ENCODE measurements at regions not wholly inside any gene's neighbourhood (a gene's known extent, or its start where the extent isn't known, plus 50 kb on each side); places are given as distances from the start of the nearest gene placed in this dataset.

DNA sequence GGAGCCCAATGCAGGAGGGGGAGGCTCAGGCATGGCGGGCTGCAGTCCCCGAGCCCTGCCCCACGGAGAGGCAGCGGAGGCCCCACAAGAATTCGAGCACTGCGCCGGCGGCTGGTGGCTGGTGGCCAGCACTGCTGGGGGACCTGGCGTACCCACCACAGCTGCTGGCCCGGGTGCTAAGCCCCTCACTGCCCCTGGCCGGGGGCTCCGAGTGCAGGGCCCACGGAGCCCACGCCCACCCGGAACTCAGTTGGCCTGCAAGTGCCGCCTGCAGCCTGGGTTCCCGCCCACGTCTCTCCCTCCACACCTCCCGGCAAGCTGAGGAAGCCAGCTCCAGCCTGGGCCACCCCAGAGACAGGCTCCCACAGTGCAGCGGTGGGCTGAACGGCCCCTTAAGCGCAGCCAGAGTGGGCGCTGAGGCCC lies 780.3 kb downstream of the DTWD2 start:
- Mint-ChIP-seq H3K4me3 (no peak overlapping the region), H3K27ac (no peak overlapping the region), H3K9me3 (peaks cover 52% of the 10 kb centered on the region), H3K27me3 (ENCODE audit: low read depth) (peaks cover 3% of the 10 kb centered on the region; the same call in 1 of the 2 replicates), H3K4me1 (peaks cover 18% of the 10 kb centered on the region), H3K36me3 (peaks cover 33% of the 10 kb centered on the region)
- ChIA-PET CTCF (no interaction called here), POLR2A (interaction anchor here (1.1 kb wide), 1 partner anchor 9 kb away, joined by 3 read pairs; no protein-coding TSS in a partner anchor)
- DNase-seq (ENCODE audit: low spot score) (no peak), ATAC-seq (no peak)
- TF ChIP-seq, protein P1, sequence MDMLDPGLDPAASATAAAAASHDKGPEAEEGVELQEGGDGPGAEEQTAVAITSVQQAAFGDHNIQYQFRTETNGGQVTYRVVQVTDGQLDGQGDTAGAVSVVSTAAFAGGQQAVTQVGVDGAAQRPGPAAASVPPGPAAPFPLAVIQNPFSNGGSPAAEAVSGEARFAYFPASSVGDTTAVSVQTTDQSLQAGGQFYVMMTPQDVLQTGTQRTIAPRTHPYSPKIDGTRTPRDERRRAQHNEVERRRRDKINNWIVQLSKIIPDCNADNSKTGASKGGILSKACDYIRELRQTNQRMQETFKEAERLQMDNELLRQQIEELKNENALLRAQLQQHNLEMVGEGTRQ (CRISPR knock-in tag; IDR thresholded peaks at IDR 0.05): no peak
- TF ChIP-seq ZBTB21 (CRISPR knock-in tag; IDR thresholded peaks at IDR 0.05; ENCODE audit: borderline replicate concordance) (no peak), FOXP1 (CRISPR knock-in tag; IDR thresholded peaks at IDR 0.05; ENCODE audit: borderline replicate concordance) (no peak), SOX15 (CRISPR knock-in tag; IDR thresholded peaks at IDR 0.05) (no peak), SMAD4 (CRISPR knock-in tag; IDR thresholded peaks at IDR 0.05) (no peak), CREB1 (CRISPR knock-in tag; IDR thresholded peaks at IDR 0.05) (no peak), EMX1 (CRISPR knock-in tag; IDR thresholded peaks at IDR 0.05) (no peak), IRF2 (CRISPR knock-in tag; IDR thresholded peaks at IDR 0.05; ENCODE audit: borderline replicate concordance, low read depth) (no peak), MXD4 (CRISPR knock-in tag; IDR thresholded peaks at IDR 0.05; ENCODE audit: borderline replicate concordance) (no peak), JAZF1 (CRISPR knock-in tag; IDR thresholded peaks at IDR 0.05) (no peak), KAT7 (CRISPR knock-in tag; IDR thresholded peaks at IDR 0.05; ENCODE audit: borderline replicate concordance) (no peak), IRF1 (CRISPR knock-in tag; IDR thresholded peaks at IDR 0.05) (no peak), ZNF671 (CRISPR knock-in tag; IDR thresholded peaks at IDR 0.05) (no peak)
- TF ChIP-seq, protein P2, sequence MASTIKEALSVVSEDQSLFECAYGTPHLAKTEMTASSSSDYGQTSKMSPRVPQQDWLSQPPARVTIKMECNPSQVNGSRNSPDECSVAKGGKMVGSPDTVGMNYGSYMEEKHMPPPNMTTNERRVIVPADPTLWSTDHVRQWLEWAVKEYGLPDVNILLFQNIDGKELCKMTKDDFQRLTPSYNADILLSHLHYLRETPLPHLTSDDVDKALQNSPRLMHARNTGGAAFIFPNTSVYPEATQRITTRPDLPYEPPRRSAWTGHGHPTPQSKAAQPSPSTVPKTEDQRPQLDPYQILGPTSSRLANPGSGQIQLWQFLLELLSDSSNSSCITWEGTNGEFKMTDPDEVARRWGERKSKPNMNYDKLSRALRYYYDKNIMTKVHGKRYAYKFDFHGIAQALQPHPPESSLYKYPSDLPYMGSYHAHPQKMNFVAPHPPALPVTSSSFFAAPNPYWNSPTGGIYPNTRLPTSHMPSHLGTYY (CRISPR knock-in tag; IDR thresholded peaks at IDR 0.05): no peak
- TF ChIP-seq, protein P3, sequence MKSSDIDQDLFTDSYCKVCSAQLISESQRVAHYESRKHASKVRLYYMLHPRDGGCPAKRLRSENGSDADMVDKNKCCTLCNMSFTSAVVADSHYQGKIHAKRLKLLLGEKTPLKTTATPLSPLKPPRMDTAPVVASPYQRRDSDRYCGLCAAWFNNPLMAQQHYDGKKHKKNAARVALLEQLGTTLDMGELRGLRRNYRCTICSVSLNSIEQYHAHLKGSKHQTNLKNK (CRISPR knock-in tag; IDR thresholded peaks at IDR 0.05): no peak
- TF ChIP-seq, protein P4, sequence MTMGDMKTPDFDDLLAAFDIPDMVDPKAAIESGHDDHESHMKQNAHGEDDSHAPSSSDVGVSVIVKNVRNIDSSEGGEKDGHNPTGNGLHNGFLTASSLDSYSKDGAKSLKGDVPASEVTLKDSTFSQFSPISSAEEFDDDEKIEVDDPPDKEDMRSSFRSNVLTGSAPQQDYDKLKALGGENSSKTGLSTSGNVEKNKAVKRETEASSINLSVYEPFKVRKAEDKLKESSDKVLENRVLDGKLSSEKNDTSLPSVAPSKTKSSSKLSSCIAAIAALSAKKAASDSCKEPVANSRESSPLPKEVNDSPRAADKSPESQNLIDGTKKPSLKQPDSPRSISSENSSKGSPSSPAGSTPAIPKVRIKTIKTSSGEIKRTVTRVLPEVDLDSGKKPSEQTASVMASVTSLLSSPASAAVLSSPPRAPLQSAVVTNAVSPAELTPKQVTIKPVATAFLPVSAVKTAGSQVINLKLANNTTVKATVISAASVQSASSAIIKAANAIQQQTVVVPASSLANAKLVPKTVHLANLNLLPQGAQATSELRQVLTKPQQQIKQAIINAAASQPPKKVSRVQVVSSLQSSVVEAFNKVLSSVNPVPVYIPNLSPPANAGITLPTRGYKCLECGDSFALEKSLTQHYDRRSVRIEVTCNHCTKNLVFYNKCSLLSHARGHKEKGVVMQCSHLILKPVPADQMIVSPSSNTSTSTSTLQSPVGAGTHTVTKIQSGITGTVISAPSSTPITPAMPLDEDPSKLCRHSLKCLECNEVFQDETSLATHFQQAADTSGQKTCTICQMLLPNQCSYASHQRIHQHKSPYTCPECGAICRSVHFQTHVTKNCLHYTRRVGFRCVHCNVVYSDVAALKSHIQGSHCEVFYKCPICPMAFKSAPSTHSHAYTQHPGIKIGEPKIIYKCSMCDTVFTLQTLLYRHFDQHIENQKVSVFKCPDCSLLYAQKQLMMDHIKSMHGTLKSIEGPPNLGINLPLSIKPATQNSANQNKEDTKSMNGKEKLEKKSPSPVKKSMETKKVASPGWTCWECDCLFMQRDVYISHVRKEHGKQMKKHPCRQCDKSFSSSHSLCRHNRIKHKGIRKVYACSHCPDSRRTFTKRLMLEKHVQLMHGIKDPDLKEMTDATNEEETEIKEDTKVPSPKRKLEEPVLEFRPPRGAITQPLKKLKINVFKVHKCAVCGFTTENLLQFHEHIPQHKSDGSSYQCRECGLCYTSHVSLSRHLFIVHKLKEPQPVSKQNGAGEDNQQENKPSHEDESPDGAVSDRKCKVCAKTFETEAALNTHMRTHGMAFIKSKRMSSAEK (CRISPR knock-in tag; IDR thresholded peaks at IDR 0.05; ENCODE audit: borderline replicate concordance): no peak
- TF ChIP-seq, protein P5, sequence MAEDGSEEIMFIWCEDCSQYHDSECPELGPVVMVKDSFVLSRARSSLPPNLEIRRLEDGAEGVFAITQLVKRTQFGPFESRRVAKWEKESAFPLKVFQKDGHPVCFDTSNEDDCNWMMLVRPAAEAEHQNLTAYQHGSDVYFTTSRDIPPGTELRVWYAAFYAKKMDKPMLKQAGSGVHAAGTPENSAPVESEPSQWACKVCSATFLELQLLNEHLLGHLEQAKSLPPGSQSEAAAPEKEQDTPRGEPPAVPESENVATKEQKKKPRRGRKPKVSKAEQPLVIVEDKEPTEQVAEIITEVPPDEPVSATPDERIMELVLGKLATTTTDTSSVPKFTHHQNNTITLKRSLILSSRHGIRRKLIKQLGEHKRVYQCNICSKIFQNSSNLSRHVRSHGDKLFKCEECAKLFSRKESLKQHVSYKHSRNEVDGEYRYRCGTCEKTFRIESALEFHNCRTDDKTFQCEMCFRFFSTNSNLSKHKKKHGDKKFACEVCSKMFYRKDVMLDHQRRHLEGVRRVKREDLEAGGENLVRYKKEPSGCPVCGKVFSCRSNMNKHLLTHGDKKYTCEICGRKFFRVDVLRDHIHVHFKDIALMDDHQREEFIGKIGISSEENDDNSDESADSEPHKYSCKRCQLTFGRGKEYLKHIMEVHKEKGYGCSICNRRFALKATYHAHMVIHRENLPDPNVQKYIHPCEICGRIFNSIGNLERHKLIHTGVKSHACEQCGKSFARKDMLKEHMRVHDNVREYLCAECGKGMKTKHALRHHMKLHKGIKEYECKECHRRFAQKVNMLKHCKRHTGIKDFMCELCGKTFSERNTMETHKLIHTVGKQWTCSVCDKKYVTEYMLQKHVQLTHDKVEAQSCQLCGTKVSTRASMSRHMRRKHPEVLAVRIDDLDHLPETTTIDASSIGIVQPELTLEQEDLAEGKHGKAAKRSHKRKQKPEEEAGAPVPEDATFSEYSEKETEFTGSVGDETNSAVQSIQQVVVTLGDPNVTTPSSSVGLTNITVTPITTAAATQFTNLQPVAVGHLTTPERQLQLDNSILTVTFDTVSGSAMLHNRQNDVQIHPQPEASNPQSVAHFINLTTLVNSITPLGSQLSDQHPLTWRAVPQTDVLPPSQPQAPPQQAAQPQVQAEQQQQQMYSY (CRISPR knock-in tag; IDR thresholded peaks at IDR 0.05): no peak
